Activated T-cell treated with anti-CD3 and anti-CD28 coated beads for 1 hour (primary cell): ENCODE measurements at regions not wholly inside any gene's neighbourhood (a gene's known extent, or its start where the extent isn't known, plus 50 kb on each side); places are given as distances from the start of the nearest gene placed in this dataset.

Experiments
- DNase-seq: peaks from one replicate; pipeline ENCODE4 v3.0.0-alpha.2; 2020; ENCODE audit warnings: low read depth

DNA sequence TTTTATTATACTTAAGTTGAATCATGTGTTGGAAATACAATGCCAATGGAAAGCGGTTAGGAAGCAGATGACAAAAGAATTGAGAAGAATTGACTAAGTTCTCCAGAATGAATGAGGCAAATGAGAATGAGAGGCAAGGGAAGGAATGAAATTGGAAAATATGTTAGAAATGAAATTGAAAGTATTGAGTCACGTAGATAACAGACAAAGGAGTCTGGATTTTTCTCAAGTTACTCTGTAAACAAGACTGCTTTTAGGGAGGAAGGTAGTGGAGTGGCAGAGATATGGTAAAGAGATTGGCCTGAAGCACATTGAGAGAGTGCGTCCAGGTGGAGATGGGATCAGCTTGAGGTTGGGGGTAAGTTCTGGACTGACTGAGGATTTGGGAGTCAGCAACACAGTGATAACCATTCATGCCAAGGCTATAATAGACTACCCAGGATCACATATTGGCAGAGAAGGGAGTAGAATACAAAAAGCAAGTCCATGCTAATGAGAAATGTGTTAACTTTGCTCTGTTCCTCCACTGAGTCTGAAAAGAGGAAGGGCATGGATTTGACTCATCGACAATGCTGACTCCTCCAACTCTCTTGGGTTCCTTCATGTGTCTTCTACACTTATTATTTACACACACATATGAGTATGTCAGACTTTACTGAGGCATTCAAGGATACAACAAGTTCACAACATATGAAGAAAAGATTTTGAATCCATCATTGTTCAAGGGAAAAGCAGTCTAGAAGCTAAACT is 814.2 kb upstream of the ZNF608 start:
- no peak for DNase-seq

DNA sequence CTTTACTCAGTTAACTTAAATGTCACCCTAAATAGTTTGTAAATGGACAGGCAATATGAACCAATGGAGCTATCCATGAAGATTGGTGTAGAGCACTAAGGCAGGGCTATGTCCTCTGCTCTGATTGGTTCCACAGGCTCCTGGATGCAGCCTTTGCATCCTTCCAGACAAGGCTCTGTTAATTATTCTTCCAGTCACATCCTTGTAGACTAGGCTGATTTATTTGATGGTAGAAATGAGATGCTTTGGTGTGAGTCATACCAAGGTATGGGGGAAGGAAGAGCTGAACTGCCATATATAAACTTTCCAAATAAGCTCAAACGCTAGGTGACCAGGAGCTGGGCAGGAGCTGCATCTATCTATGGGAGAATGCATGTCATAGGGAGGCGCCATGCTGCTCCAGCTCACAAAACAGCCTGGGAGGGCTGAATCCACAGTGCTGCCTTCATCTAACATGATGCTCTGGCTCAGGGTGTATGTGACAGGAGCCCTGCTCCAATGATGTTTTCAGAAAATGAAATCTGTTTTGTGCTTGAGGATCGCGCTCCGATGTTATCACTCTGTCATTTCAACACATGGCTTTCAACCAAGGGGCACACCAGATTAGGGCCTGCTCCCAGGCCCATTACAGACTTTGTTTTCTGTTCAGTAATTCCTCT is 818.0 kb upstream of the ZNF608 start:
- no peak for DNase-seq

DNA sequence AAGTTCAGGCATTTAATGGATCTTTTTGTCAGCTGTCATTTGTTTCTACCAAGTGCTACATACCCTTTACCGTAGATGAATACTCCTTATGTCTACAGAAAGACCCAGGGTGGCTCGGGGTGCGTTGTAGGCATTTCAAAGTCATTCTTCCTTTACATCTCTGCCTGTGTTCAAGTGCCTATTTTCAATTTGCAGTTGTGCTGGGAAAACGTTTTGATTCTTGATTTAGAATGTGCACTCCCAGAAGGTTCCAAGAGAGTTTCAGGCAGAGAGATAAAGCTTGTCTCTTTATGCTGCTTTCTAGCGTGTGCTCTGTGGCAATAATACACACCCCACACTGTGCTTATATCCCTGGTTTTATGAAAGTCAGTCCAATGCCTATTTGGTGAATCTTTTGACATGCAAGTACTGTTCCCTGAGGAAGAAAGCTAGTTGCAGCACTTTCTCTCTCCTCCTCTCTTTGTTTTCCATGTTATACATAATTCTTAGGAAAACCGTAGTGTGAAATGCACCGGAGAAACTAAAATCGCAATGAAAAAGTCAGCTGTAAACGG is 828.1 kb upstream of the ZNF608 start:
- DNase-seq: no peak

- DNase-seq: no peak
Observed at GRCh38 chr5:125575171-125575890, 828.9 kb upstream of the ZNF608 start.

GRCh38 chr5:125575891-125576505 is 829.6 kb upstream of the ZNF608 start:
- no peak for DNase-seq

- DNase-seq: no peak
Observed at GRCh38 chr5:125576822-125577221, 830.4 kb upstream of the ZNF608 start.

GRCh38 chr5:125578551-125578950 is 832.1 kb upstream of the ZNF608 start:
- no peak for DNase-seq

GRCh38 chr5:125579182-125579581 is 832.7 kb upstream of the ZNF608 start:
- DNase-seq: no peak

DNA sequence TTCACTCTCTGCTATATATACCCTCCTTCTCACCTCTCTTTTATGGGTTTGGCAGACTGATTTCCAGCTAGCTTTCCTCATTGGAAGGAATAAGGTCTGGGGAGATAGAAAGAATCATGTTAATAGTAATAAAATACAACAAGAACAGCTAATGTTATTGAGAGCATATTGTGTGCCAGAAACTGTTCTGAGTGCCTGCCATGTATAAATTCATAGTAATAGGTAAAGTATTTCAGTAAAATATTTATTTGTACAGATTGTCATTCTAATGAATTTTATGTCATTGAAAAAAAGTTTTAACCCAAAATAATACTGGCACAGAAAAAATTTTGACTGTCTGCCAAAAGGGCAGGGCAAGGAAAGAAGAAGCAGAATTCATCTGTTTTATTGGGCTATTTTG is 834.9 kb upstream of the ZNF608 start:
- no peak for DNase-seq

GRCh38 chr5:125582352-125582751 is 835.9 kb upstream of the ZNF608 start:
- DNase-seq: no peak

GRCh38 chr5:125583321-125584139 is 837.1 kb upstream of the ZNF608 start:
- no peak for DNase-seq

DNA sequence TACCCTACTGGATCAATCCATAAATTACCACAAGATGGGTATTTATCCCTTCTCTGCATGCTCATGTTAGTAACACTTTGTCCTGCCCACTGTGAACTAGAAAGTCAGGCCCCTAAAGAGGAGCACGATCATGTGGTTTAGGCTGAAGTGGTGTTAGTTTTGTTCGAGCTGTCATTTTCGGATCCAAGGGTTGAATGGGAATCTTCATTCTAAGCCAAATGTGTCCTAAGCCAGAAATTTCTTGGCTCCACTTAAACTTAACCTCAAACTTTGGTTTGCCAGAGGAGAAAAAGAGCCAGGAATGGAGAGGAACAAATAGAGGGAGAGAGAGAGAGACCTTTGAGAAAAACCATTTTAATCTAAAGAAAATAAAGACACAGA is 837.7 kb upstream of the ZNF608 start:
- DNase-seq: no peak

DNA sequence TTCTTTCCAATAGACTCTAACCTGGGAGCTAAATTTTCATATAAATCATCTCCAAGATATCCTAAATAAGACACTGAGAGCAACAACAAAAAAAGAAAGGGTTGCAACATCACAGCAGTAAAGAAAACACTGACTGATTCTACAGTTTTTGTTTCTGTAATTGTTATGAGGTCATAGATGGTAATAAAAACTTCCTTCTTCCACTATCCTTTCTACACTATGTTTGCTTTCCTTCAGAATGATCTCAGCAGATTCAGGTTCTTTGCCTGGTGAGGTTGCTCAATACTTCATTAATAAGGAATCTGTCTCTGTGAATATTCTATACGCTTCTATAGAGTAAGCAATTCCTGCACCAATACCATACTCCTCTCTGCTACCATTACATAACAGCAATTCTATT is 835.6 kb upstream of the GRAMD2B start:
- DNase-seq: no peak

GRCh38 chr5:125592856-125593255 is 830.4 kb upstream of the GRAMD2B start:
- no peak for DNase-seq

- DNase-seq: no peak
Observed at GRCh38 chr5:125595095-125595494, 828.1 kb upstream of the GRAMD2B start.

- DNase-seq: no peak
Observed at GRCh38 chr5:125595845-125596244, 827.4 kb upstream of the GRAMD2B start.

DNA sequence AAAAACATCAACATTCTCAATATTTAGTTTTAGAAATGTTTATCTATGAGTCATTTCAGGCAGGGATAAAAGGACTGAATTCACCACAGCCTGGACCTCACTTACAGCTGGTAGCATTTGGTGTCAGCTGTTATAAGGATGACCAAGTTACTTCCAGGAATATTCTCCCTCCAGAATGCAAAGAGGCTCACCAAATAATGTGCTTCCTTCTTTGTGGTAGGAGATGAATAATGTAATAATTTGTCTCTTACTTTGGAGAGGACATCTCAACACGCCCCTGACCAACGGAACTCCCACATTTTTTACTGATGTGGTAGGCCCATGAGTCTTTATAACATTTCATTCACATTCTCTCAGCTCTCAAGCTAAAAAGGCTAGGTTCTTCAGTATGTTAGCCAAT is 825.9 kb upstream of the GRAMD2B start:
- no peak for DNase-seq

DNA sequence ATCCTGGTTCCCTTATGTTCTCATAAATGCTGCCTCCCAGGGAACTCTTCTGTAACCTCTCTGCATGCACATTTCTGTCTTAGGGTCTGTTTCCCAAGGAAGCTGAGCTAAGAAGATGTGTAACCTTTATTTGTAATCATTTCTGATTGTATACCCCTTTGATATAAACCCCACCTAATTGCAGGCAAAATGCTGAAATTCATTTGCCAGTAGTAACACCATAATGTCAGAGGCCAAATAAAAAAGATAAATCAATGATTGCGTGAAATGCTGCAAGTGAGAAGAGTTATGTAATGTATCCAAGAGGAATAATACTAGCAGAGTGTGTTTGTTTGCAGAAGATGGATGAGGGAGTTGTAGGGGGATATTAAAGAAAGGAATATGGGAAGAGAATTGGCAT is 822.6 kb upstream of the GRAMD2B start:
- no peak for DNase-seq

- DNase-seq: no peak
Observed at GRCh38 chr5:125602184-125602583, 821.0 kb upstream of the GRAMD2B start.

DNA sequence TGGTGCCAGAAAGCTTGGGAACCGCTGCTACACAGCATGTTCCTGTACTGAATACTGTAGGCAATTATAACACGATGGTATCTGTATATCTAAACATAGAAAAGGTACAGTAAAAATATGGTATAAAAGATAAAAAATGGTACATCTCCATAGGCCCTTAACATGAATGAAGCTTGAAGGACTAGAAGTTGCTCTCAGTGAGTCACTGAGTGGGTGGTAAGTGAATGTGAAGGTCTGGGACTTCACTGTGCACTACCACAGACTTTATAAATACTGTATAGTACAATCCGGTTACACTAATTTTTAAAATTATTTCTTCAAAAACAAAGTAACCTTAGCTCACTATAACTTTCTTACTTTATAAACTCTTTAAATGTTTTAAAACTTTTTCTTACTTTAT is 819.9 kb upstream of the GRAMD2B start:
- DNase-seq: no peak

DNA sequence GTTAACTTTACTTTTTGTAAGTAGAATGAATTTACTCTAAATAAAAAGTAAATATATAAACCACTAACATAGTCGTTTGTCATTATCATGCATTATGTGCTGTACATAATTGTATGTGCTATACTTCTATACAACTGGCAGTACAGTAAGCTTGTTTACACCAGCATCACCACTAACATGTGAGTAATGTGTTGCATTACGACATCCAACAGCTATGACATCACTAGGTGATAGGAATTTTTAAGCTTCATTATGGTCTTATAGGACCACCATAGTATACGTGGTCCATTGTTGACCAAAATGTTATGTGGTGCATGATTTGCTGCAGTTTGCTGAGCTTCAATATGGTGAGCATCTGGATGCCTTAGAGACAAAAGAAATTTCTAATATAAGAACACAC is 819.1 kb upstream of the GRAMD2B start:
- no peak for DNase-seq

DNA sequence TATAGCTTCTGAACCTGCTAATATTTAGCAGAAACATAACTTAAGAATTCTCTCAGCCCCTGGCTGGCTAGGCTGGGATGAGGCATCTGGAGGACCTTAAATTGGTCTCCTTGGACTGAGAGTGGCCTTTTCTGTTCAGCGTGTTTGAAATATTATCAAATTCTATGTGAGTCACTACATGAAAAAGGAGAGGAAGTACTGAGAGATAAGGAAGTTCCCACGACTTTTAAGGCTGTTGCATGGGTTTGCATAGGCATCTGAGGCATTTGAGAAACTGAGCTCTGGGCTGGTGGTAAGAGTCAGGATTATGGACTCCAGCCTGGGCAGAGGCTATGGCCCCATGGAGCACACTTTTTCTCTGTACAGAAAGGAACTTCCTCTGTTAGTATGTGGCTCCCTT is 816.2 kb upstream of the GRAMD2B start:
- no peak for DNase-seq
